IPS-20b (cell line): ENCODE measurements at regions not wholly inside any gene's neighbourhood (a gene's known extent, or its start where the extent isn't known, plus 50 kb on each side); places are given as distances from the start of the nearest gene placed in this dataset.

ENCODE experiments used
- H3K27ac ChIP-seq: one replicate; pipeline ENCODE4 v1.5.1; 2013; ENCODE audit warnings: low read length
- H3K27me3 ChIP-seq: 2 replicates; pipeline ENCODE4 v1.6.1; 2013; ENCODE audit warnings: mild to moderate bottlenecking, low read length, inconsistent platforms; ENCODE audit not compliant: insufficient read depth
- H3K36me3 ChIP-seq: 2 replicates; pipeline ENCODE4 v1.6.1; 2013; ENCODE audit warnings: low read depth, mild to moderate bottlenecking, inconsistent platforms, low read length, moderate library complexity; ENCODE audit not compliant: insufficient read depth
- H3K4me1 ChIP-seq: 2 replicates; pipeline ENCODE4 v1.6.1; 2013; ENCODE audit warnings: mild to moderate bottlenecking, control low read depth, inconsistent platforms, low read length, moderate library complexity; ENCODE audit not compliant: insufficient read depth
- H3K4me3 ChIP-seq: 2 replicates; pipeline ENCODE4 v1.5.1; 2013; ENCODE audit warnings: mild to moderate bottlenecking, low read length, inconsistent platforms
- H3K9ac ChIP-seq: 2 replicates; pipeline ENCODE4 v1.6.1; 2013; ENCODE audit warnings: low read depth, mild to moderate bottlenecking, inconsistent platforms, low read length, moderate library complexity
- H3K9me3 ChIP-seq: 2 replicates; pipeline ENCODE4 v1.6.1; 2013; ENCODE audit warnings: mild to moderate bottlenecking, low read depth, low read length, inconsistent platforms; ENCODE audit not compliant: insufficient read depth

DNA sequence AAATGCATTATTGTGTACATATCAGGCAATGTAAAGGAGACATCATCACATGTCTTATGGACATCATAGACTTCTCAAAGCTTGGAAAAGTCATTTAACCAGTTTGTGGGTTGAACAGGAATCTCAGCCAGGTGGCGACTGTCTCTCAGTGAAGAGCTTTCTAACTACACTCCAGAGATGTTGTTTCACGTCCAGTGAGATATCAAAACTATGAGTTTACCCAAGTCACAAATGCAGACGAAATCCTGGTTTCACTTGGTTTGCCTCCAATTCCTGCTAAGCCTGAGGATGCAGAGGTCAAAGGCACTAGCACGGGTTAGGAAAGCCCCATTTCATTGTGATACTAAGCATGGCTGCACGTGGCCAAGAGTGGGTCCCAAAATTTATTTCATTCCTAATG lies 384.5 kb upstream of the MEIS1 start:
- no peak overlapping the region for H3K9ac ChIP-seq
- H3K27me3 ChIP-seq: no peaks in the 10 kb centered on the region
- peaks cover 10% of the 10 kb centered on the region; the same call in 1 of the 2 replicates for H3K4me1 ChIP-seq
- H3K4me3 ChIP-seq: no peak overlapping the region
- no peak overlapping the region for H3K27ac ChIP-seq
- no peaks in the 10 kb centered on the region for H3K36me3 ChIP-seq
- no peaks in the 10 kb centered on the region for H3K9me3 ChIP-seq

DNA sequence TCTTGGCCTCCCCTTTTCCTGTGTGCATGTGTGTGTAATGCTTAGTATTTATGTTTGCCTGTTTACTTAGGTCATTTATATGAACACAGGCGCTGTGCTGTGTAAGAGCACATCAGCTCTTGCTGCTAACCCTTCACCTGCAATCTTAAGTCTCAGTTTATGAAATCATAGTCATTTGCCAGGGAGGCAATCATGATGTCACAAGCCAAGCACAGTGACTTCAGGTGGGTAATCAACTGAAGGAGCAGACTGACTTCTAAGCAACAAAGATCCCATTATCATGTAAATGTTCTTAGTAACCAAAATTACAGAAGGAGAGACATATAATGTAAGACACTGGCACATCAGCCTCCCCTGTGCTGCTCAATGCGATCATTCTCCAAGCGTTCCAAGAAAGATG lies 386.3 kb upstream of the MEIS1 start:
- Histone ChIP-seq H3K27me3 (no peaks in the 10 kb centered on the region), H3K9ac (no peak overlapping the region), H3K27ac (no peak overlapping the region), H3K9me3 (no peaks in the 10 kb centered on the region), H3K4me1 (peaks cover 10% of the 10 kb centered on the region; the same call in 1 of the 2 replicates), H3K4me3 (no peak overlapping the region), H3K36me3 (no peaks in the 10 kb centered on the region)

DNA sequence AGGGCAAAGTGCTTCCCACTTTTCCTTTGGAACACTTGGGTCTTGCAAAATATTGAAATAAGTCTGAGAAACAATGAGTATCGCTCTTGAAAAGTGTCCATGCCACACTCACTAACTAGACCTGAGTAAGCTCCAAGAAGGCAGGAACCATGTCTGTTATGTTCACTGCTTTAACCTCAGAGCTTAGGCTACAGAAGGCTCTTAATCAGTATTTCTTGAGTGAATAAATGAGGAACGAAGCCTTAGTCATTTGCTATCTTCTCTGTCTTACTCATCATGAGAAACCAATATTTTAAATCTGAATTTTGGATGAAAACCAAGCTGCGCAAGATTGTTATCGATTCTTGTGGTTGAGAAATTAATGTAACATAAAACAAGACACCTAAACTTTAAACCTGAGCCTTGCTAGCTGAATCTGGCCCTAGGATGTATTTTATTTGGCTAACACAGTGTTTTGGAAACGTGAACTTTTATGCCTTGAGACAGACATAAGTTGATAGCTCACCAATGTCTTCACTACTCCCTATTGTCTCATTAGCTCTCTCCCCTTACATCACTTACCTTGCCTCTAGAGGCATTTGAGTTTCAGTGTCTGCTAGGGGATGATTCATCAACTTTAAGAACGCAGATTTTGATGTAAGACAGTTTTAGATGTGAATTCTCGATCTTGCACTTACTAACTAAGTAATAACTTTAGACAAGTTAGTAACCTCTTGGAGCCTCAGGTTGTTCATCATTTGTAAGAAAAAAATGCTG lies 392.8 kb upstream of the MEIS1 start:
- H3K9me3 ChIP-seq: no peaks in the 10 kb centered on the region
- H3K36me3 ChIP-seq: no peaks in the 10 kb centered on the region
- H3K9ac ChIP-seq: no peak overlapping the region
- H3K4me3 ChIP-seq: no peak overlapping the region
- H3K4me1 ChIP-seq: no peaks in the 10 kb centered on the region
- H3K27ac ChIP-seq: no peak overlapping the region
- no peaks in the 10 kb centered on the region for H3K27me3 ChIP-seq

DNA sequence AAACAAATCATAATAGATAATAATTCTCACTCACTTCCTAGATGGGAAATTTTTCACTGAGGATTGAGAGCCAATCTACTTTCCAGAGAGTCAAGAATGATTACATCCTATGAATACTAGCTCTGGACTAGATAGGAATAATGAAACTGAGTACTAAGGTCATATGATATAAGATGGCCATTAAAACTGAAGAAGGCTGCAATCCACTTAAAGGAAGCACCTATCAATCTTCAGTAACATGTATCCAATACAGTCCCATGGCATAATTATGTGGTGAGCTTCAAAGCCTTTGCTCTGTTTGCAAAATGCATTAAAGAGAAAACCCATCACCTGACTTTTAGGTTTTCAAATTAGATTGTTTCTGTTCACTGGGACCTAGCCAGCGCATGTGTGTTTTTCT lies 398.0 kb upstream of the MEIS1 start:
- Histone ChIP-seq H3K4me1 (no peaks in the 10 kb centered on the region), H3K27me3 (no peaks in the 10 kb centered on the region), H3K9ac (no peak overlapping the region), H3K9me3 (no peaks in the 10 kb centered on the region), H3K4me3 (no peak overlapping the region), H3K27ac (no peak overlapping the region), H3K36me3 (no peaks in the 10 kb centered on the region)

DNA sequence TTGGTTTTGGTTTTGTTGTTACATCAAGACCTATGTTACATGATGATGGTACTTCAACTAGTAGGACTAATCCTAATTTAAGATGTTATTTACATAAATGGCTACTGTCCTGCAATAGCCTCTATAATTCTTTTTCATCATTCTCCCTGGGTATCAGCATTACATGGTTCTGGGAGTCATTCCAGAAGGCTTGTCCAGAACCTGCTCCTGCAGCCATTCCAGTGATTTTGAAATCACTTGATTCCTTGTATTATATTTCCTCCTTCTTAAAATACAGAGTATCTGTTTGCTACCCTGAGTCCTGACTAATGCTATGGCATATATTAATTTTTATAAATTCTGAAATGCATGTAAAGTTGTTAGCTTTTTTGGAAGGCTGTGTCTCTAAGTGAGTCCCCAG lies 400.5 kb upstream of the MEIS1 start:
- no peaks in the 10 kb centered on the region for H3K27me3 ChIP-seq
- H3K36me3 ChIP-seq: no peaks in the 10 kb centered on the region
- H3K9ac ChIP-seq: no peak overlapping the region
- H3K27ac ChIP-seq: no peak overlapping the region
- H3K9me3 ChIP-seq: no peaks in the 10 kb centered on the region
- no peaks in the 10 kb centered on the region for H3K4me1 ChIP-seq
- no peak overlapping the region for H3K4me3 ChIP-seq

DNA sequence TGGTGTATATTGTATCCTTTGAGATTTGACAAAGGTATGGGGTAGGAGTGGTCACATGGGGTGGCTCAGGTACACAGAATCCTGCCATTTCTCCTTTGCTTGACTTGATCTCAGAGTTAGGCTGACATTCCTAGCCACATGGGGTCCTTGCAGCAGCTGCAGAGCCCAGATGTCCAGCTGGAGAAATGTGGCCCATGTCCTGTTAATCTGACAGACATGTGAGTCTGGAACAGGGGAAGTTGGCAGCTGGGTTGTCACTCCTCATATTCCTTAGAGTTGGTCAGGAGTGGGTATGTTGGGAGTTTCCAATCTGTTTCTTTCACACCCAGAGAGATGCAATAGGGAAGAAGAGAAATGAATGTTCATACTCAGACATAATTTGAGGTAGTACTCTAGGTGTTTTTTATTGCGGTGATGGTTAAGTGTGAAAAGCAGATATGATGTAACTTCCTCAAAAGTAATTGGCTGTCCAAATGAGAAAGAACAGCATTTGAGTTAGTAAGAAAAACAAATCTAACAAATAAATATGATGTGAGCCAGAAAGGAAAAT lies 402.6 kb upstream of the MEIS1 start:
- Histone ChIP-seq H3K27ac (no peak overlapping the region), H3K9ac (no peak overlapping the region), H3K4me1 (no peaks in the 10 kb centered on the region), H3K9me3 (no peaks in the 10 kb centered on the region), H3K4me3 (no peak overlapping the region), H3K36me3 (no peaks in the 10 kb centered on the region), H3K27me3 (no peaks in the 10 kb centered on the region)

DNA sequence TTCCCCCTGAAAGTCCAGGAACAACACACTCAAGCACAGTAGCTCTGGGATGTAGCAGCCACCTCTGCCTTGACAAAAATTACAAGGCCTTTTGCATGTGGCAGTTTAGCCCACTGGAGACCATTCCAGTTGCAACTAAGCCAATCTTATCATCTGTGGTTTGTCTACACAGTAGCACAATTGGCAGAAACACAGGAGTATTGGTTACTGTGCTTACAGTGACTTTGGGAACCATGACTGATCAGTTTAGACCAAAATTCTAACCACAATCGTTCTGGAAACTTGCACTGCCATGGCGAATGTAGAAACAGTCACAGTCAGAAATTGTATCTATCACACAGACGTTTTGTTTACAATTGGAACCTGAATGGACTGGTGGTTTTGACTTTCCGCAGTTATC lies 403.7 kb upstream of the MEIS1 start:
- Histone ChIP-seq H3K36me3 (no peaks in the 10 kb centered on the region), H3K4me3 (no peak overlapping the region), H3K27me3 (no peaks in the 10 kb centered on the region), H3K4me1 (no peaks in the 10 kb centered on the region), H3K9ac (no peak overlapping the region), H3K9me3 (no peaks in the 10 kb centered on the region), H3K27ac (no peak overlapping the region)

DNA sequence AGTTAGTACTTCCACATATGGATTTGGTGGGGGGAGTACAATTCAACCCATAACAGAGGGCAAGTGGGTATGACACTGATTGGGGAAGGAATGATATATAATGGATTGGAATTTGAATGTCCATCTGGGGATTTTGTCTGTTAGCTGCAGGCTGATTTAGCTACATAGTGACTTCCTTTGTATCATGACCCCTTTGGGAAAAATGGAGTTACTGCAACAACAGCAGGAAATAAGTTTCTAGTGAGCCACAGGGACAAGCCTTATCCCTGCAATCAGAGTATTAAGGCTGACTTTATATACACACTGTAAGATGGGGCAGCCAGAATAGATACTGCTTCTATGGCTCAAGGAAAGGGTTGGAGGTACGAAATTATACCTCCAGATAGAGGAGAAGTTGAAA lies 404.4 kb upstream of the MEIS1 start:
- Histone ChIP-seq H3K4me3 (no peak overlapping the region), H3K9ac (no peak overlapping the region), H3K27me3 (no peaks in the 10 kb centered on the region)

DNA sequence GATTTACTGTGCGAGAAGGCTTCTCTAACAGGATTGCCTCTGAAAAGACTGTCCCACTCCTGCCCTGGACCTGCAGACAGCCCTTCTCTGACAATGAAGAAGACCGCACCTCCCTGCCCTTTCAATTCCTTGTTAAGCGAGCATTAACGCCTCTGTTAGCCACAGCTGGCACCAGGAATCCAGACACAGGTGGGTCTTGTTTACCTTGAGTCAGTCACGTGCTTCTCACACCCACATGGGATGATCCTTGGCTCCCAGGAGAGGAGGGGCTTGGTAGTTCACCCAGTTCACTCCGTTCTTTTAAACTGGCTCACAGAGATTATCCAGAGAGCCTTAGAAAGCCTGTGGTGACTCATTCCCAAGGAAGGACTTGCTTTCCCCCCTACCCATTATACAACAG lies 410.5 kb upstream of the MEIS1 start:
- Histone ChIP-seq H3K9me3 (no peaks in the 10 kb centered on the region), H3K4me3 (no peak overlapping the region), H3K4me1 (0 out of 2 replicates have a peak, but pooled peaks cover 3% of the 10 kb centered on the region), H3K27ac (no peak overlapping the region), H3K36me3 (no peaks in the 10 kb centered on the region), H3K9ac (no peak overlapping the region), H3K27me3 (no peaks in the 10 kb centered on the region)

More for the DNA sequence above, 404.4 kb upstream of the MEIS1 start:
- Histone ChIP-seq H3K4me1 (no peaks in the 10 kb centered on the region), H3K36me3 (no peaks in the 10 kb centered on the region), H3K27ac (no peak overlapping the region), H3K9me3 (no peaks in the 10 kb centered on the region)

DNA sequence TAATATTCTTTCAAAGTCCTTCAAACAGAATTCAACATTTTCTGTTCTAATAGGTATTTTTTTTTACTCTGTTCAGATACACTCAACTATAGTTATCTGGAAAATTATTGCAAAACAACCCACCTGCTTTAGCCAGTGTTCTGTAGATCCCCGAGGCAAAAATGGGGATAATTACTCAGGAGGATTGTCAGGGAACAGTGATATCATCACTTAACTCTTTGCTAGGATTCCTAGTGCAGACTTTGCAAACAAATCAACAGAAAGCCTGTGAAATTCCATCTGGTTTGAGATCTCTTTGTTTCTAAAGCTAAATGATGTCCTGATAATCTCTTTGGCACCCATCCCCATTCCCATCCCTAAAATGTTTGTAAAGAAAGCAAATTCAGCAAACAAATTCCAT lies 413.6 kb upstream of the MEIS1 start:
- Histone ChIP-seq H3K4me3 (no peak overlapping the region), H3K9me3 (no peaks in the 10 kb centered on the region), H3K9ac (no peak overlapping the region), H3K4me1 (0 out of 2 replicates have a peak, but pooled peaks cover 3% of the 10 kb centered on the region), H3K27me3 (no peaks in the 10 kb centered on the region), H3K36me3 (no peaks in the 10 kb centered on the region), H3K27ac (no peak overlapping the region)

DNA sequence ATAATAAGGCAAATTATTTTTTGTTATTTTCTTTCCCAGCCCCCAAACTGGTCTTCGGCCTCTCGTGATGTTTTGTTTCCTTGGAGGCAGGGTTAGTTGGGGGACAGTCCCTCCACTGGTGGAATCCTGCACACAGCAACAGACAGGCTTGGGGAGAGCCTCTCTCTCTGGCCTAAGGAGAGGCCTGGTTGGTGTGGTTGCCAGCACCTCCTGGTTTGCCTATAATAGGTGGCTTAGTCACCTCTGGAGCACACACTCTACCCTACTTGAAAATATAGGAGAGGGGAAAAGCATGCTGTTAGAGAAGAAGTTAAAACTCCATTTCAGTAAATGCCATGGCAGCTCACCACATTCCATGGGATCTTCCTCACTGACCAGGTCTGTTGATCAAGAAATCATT lies 417.2 kb upstream of the MEIS1 start:
- no peaks in the 10 kb centered on the region for H3K9me3 ChIP-seq
- no peaks in the 10 kb centered on the region for H3K27me3 ChIP-seq
- H3K9ac ChIP-seq: no peak overlapping the region
- no peaks in the 10 kb centered on the region for H3K4me1 ChIP-seq
- no peak overlapping the region for H3K27ac ChIP-seq
- H3K36me3 ChIP-seq: no peaks in the 10 kb centered on the region
- no peak overlapping the region for H3K4me3 ChIP-seq

DNA sequence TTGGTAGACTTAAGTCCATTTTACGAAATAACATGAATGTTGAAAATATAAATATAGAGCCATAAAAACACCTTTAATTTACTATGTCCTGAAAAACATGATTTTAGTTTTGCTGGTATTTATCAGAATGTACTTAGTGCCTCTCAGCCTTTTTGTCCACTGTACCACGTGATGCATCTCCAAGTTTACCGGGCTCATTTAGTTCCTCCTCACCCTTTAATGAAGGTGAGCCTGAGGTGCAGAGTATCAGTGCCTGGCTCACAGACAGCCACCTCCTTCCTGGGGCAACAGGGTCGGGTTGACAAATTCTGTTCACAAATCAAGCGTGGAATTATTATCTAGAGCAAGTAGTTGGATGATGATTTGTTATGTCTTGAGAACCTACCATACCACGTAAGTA lies 420.5 kb upstream of the MEIS1 start:
- H3K9ac ChIP-seq: no peak overlapping the region
- H3K36me3 ChIP-seq: no peaks in the 10 kb centered on the region
- no peak overlapping the region for H3K4me3 ChIP-seq
- H3K4me1 ChIP-seq: no peaks in the 10 kb centered on the region
- no peaks in the 10 kb centered on the region for H3K27me3 ChIP-seq
- H3K27ac ChIP-seq: no peak overlapping the region
- peaks cover 6% of the 10 kb centered on the region; the same call in 1 of the 2 replicates for H3K9me3 ChIP-seq
